ENCODE measurements at regions not wholly inside any gene's neighbourhood (a gene's known extent, or its start where the extent isn't known, plus 50 kb on each side); places are given as distances from the start of the nearest gene placed in this dataset.

GRCh38 chr1:221256773-221257172 lies 377.5 kb downstream of the HLX start:
- TF ChIP-seq ZZZ3 (CRISPR knock-in tag; IDR thresholded peaks at IDR 0.05; ENCODE audit: borderline replicate concordance) (no peak), SMC3 (IDR thresholded peaks at IDR 0.05; ENCODE audit: low read length) (no peak), SETDB1 (CRISPR knock-in tag; IDR thresholded peaks at IDR 0.05; ENCODE audit: borderline replicate concordance) (no peak), FUBP1 (CRISPR knock-in tag; IDR thresholded peaks at IDR 0.05; ENCODE audit: borderline replicate concordance) (no peak)
- TF ChIP-seq, protein P1, sequence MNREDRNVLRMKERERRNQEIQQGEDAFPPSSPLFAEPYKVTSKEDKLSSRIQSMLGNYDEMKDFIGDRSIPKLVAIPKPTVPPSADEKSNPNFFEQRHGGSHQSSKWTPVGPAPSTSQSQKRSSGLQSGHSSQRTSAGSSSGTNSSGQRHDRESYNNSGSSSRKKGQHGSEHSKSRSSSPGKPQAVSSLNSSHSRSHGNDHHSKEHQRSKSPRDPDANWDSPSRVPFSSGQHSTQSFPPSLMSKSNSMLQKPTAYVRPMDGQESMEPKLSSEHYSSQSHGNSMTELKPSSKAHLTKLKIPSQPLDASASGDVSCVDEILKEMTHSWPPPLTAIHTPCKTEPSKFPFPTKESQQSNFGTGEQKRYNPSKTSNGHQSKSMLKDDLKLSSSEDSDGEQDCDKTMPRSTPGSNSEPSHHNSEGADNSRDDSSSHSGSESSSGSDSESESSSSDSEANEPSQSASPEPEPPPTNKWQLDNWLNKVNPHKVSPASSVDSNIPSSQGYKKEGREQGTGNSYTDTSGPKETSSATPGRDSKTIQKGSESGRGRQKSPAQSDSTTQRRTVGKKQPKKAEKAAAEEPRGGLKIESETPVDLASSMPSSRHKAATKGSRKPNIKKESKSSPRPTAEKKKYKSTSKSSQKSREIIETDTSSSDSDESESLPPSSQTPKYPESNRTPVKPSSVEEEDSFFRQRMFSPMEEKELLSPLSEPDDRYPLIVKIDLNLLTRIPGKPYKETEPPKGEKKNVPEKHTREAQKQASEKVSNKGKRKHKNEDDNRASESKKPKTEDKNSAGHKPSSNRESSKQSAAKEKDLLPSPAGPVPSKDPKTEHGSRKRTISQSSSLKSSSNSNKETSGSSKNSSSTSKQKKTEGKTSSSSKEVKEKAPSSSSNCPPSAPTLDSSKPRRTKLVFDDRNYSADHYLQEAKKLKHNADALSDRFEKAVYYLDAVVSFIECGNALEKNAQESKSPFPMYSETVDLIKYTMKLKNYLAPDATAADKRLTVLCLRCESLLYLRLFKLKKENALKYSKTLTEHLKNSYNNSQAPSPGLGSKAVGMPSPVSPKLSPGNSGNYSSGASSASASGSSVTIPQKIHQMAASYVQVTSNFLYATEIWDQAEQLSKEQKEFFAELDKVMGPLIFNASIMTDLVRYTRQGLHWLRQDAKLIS (CRISPR knock-in tag; IDR thresholded peaks at IDR 0.05), result no peak
- TF ChIP-seq, protein P2, sequence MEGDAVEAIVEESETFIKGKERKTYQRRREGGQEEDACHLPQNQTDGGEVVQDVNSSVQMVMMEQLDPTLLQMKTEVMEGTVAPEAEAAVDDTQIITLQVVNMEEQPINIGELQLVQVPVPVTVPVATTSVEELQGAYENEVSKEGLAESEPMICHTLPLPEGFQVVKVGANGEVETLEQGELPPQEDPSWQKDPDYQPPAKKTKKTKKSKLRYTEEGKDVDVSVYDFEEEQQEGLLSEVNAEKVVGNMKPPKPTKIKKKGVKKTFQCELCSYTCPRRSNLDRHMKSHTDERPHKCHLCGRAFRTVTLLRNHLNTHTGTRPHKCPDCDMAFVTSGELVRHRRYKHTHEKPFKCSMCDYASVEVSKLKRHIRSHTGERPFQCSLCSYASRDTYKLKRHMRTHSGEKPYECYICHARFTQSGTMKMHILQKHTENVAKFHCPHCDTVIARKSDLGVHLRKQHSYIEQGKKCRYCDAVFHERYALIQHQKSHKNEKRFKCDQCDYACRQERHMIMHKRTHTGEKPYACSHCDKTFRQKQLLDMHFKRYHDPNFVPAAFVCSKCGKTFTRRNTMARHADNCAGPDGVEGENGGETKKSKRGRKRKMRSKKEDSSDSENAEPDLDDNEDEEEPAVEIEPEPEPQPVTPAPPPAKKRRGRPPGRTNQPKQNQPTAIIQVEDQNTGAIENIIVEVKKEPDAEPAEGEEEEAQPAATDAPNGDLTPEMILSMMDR (CRISPR knock-in tag; IDR thresholded peaks at IDR 0.05), result no peak

Data from HepG2 (cell line).